GM12878 (cell line): ENCODE measurements at regions not wholly inside any gene's neighbourhood (a gene's known extent, or its start where the extent isn't known, plus 50 kb on each side); places are given as distances from the start of the nearest gene placed in this dataset.
A peak's percentile ranks its signal among the peaks of the same experiment; 100 is the strongest.

ENCODE experiments used
- ATAC-seq: fragments of 200-7000 bp; cut with Tn5 transposase; 3 replicates; pipeline ENCODE4 v1.9.1; 2020; ENCODE audit warnings: mild to moderate bottlenecking, moderate library complexity
- BruUV-seq: library from RNA; stranded (reverse); fragments of 400-500 nt; replicated peaks from 2 replicates; lab custom pipeline; 2021; lab: Mats Ljungman, UMichigan
- CTCF ChIA-PET: fragments of 300-600 bp; sonication (Branson Sonifier 250); formaldehyde crosslinking; extraction: SDS; loops from one replicate; lab custom pipeline; 2021; ENCODE audit warnings: inconsistent platforms; lab: Yijun Ruan, JAX
- POLR2A ChIA-PET: fragments of 350-600 bp; formaldehyde crosslinking; extraction: SDS; loops from one replicate; lab custom pipeline; 2021; ENCODE audit warnings: inconsistent platforms; lab: Charles Lee
- RAD21 ChIA-PET: fragments of 300-600 bp; sonication (Branson Sonifier 250); formaldehyde crosslinking; loops from one replicate; lab custom pipeline; 2023; ENCODE audit warnings: antibody characterized with exemption; ENCODE audit not compliant: unreplicated experiment; lab: Charles Lee
- SMC1A ChIA-PET: fragments of 300-600 bp; sonication (Branson Sonifier 250); formaldehyde crosslinking; loops from one replicate; lab custom pipeline; 2023; ENCODE audit not compliant: unreplicated experiment, uncharacterized antibody; lab: Charles Lee
- DNase-seq: peaks from one replicate; pipeline ENCODE4 v3.0.0-alpha.2; 2011; ENCODE audit warnings: low read depth, low spot score
- FAIRE-seq: peaks from 3 replicates; lab custom pipeline; 2011; peaks lifted over from hg19 to GRCh38; lab: Jason Lieb, UNC
- H2AFZ ChIP-seq: 2 replicates; pipeline ENCODE4 v1.6.0; 2011; ENCODE audit warnings: low read depth, low read length, control low read depth; ENCODE audit not compliant: control insufficient read depth
- H3K27ac ChIP-seq: 2 replicates; pipeline ENCODE4 v1.5.1; 2011; ENCODE audit warnings: control low read depth; ENCODE audit not compliant: control insufficient read depth, insufficient read depth
- H3K27me3 ChIP-seq, 2 experiments: replicated peaks in 1 of 2; 2 replicates each; pipeline versions ENCODE4 v1.6.0 to v1.6.1; 2011; ENCODE audit warnings: low read length in 1 of 2; ENCODE audit not compliant: control insufficient read depth in 2 of 2, insufficient read depth in 2 of 2
- H3K36me3 ChIP-seq, 2 experiments: 2 replicates each; pipeline ENCODE4 v1.5.1; 2011; ENCODE audit warnings: low read length in 1 of 2; ENCODE audit not compliant: control insufficient read depth in 2 of 2, insufficient read depth in 2 of 2
- H3K4me1 ChIP-seq: 2 replicates; pipeline ENCODE4 v1.6.1; 2011; ENCODE audit warnings: mild to moderate bottlenecking, low read length, moderate library complexity, mixed read lengths; ENCODE audit not compliant: control insufficient read depth, insufficient read depth
- H3K4me2 ChIP-seq: 2 replicates; pipeline ENCODE4 v1.6.0; 2011; ENCODE audit warnings: control low read depth; ENCODE audit not compliant: control insufficient read depth, insufficient read depth
- H3K4me3 ChIP-seq: fragments of 200-600 bp; sonication (generic); 2 replicates; pipeline ENCODE4 v1.5.1; 2016
- H3K79me2 ChIP-seq: 2 replicates; pipeline ENCODE4 v1.6.0; 2011; ENCODE audit warnings: low read length; ENCODE audit not compliant: control insufficient read depth, insufficient read depth
- H3K9ac ChIP-seq: 2 replicates; pipeline ENCODE4 v1.8.0; 2011; ENCODE audit warnings: low read length, control low read depth, mixed read lengths; ENCODE audit not compliant: control insufficient read depth, insufficient read depth
- H3K9me3 ChIP-seq: replicated peaks from 3 replicates; pipeline ENCODE4 v1.5.1; 2011; ENCODE audit warnings: mild to moderate bottlenecking, low read length; ENCODE audit not compliant: control insufficient read depth, insufficient read depth
- H4K20me1 ChIP-seq: 2 replicates; pipeline ENCODE4 v1.6.0; 2011; ENCODE audit not compliant: control insufficient read depth, insufficient read depth
- ATF7 ChIP-seq: fragments of 450-650 bp; IDR thresholded peaks from 2 replicates; pipeline ENCODE4 v1.6.1; 2016; ENCODE audit warnings: low read depth, mild to moderate bottlenecking
- CHD2 ChIP-seq: IDR thresholded peaks from 2 replicates; pipeline ENCODE4 v1.6.1; 2011; ENCODE audit warnings: low read depth, low read length, improper control_type of control experiment, borderline replicate concordance
- CTCF ChIP-seq, 3 experiments: IDR thresholded peaks in 2 of 3; conservative IDR thresholded peaks in 1 of 3; 2 replicates each; pipeline ENCODE4 v1.5.1; 2011; ENCODE audit warnings: low read depth in 3 of 3, low read length in 3 of 3, mild to moderate bottlenecking in 3 of 3, control low read depth in 2 of 3, moderate library complexity in 2 of 3, inconsistent platforms in 1 of 3, mixed read lengths in 1 of 3; ENCODE audit not compliant: control insufficient read depth in 2 of 3, insufficient read depth in 1 of 3; ENCODE audit errors: extremely low read depth in 1 of 3
- DPF2 ChIP-seq: fragments of 450-650 bp; IDR thresholded peaks from 2 replicates; pipeline ENCODE4 v1.6.1; 2017; ENCODE audit warnings: mild to moderate bottlenecking
- EP300 ChIP-seq, 2 experiments: fragments of 150-350 bp in 1 of 2; IDR thresholded peaks; 2 replicates each; pipeline ENCODE4 v1.6.1; 2011 to 2012; ENCODE audit warnings: low read depth in 2 of 2, low read length in 2 of 2, borderline replicate concordance in 1 of 2, improper control_type of control experiment in 1 of 2, inconsistent platforms in 1 of 2; ENCODE audit not compliant: control insufficient read depth in 1 of 2
- EZH2 ChIP-seq: IDR thresholded peaks from 2 replicates; pipeline ENCODE4 v1.6.1; 2012; ENCODE audit warnings: low read depth, mild to moderate bottlenecking, control low read depth, inconsistent platforms, low read length, borderline replicate concordance; ENCODE audit not compliant: control insufficient read depth
- IKZF1 ChIP-seq: fragments of 450-650 bp; conservative IDR thresholded peaks from 2 replicates; pipeline ENCODE4 v1.6.1; 2017; ENCODE audit warnings: antibody characterized with exemption, mild to moderate bottlenecking
- IKZF2 ChIP-seq, 2 experiments: fragments of 450-650 bp; IDR thresholded peaks; 2 replicates each; pipeline ENCODE4 v1.6.1; 2017; ENCODE audit warnings: mild to moderate bottlenecking in 2 of 2, moderate library complexity in 2 of 2
- IRF5 ChIP-seq: fragments of 450-650 bp; IDR thresholded peaks from 2 replicates; pipeline ENCODE4 v1.6.1; 2017; ENCODE audit warnings: borderline replicate concordance
- JUNB ChIP-seq: IDR thresholded peaks from 2 replicates; pipeline ENCODE4 v1.6.1; 2016; ENCODE audit warnings: antibody characterized with exemption, mild to moderate bottlenecking
- MTA2 ChIP-seq: fragments of 450-650 bp; IDR thresholded peaks from 2 replicates; pipeline ENCODE4 v1.6.1; 2016; ENCODE audit warnings: low read depth, mild to moderate bottlenecking, moderate library complexity
- NBN ChIP-seq: fragments of 450-650 bp; IDR thresholded peaks from 2 replicates; pipeline ENCODE4 v1.6.1; 2016
- RAD21 ChIP-seq: IDR thresholded peaks from 2 replicates; pipeline ENCODE4 v1.6.1; 2011; ENCODE audit warnings: mild to moderate bottlenecking, low read depth, low read length, moderate library complexity; ENCODE audit not compliant: insufficient read depth
- RELB ChIP-seq: fragments of 450-650 bp; IDR thresholded peaks from 2 replicates; pipeline ENCODE4 v1.6.1; 2017; ENCODE audit warnings: low read depth, mild to moderate bottlenecking, moderate library complexity
- RUNX3 ChIP-seq: IDR thresholded peaks from 2 replicates; pipeline ENCODE4 v1.6.1; 2012; ENCODE audit warnings: low read length, inconsistent platforms
- SPI1 ChIP-seq: IDR thresholded peaks from 2 replicates; pipeline ENCODE4 v1.6.1; 2011; ENCODE audit warnings: low read depth, mild to moderate bottlenecking, low read length, moderate library complexity, borderline replicate concordance; ENCODE audit not compliant: insufficient read depth
- ZBED1 ChIP-seq: IDR thresholded peaks from 2 replicates; pipeline ENCODE4 v1.6.1; 2016; ENCODE audit warnings: borderline replicate concordance
- WGBS: methylation state at CpG from one replicate; pipeline ENCODE4 v1.1.6; 2016; ENCODE audit warnings: low lambda C conversion rate; ENCODE audit not compliant: insufficient replicate concordance, insufficient coverage; ENCODE audit errors: missing lambda C conversion rate; 5-methylcytosine and 5-hydroxymethylcytosine counted together
- in situ Hi-C: fragments of 300-500 bp; cut with MboI; formaldehyde crosslinking; loops from 9 replicates; pipeline ENCODE4 v1.14.3; 2018; ENCODE audit warnings: mixed read lengths
- intact Hi-C: fragments of 100-400 bp; cut with micrococcal nuclease; formaldehyde crosslinking; loops from one replicate; pipeline ENCODE4 v1.14.2; 2022; ENCODE audit not compliant: unreplicated experiment
- TF ChIP-seq, protein P1 (sequence below): IDR thresholded peaks from 2 replicates; pipeline ENCODE4 v1.6.1; 2012; ENCODE audit warnings: low read length, inconsistent platforms

GRCh38 chr15:95284933-95285421, 1045.5 kb upstream of the NR2F2 start:
- no TSS peak for BruUV-seq
- no peak for DNase-seq
- Histone ChIP-seq H3K36me3 (no peaks in the 10 kb centered on the region), H3K9ac (no peak overlapping the region), H3K4me2 (no peak overlapping the region), H2AFZ (no peak overlapping the region), H3K4me1 (peaks cover 4% of the 10 kb centered on the region; the same call in 1 of the 2 replicates), H3K79me2 (no peaks in the 10 kb centered on the region), H3K4me3 (no peak overlapping the region), H3K27ac (no peak overlapping the region), H4K20me1 (no peaks in the 10 kb centered on the region), H3K9me3 (no peaks in the 10 kb centered on the region), H3K27me3 (no peaks in the 10 kb centered on the region)
- in situ Hi-C loops, result no loop called here
- ChIA-PET CTCF (interaction anchor here (0.6 to 9.4 kb wide), 8 partner anchors 9 to 1077 kb away, joined by 3 to 92 read pairs (median 4); no protein-coding TSS in a partner anchor), POLR2A (no interaction called here), RAD21 (interaction anchor here (0.7 to 12.9 kb wide), 13 partner anchors 9 to 1061 kb away, joined by 3 to 104 read pairs (median 3); partner anchors contain the start of gene NR2F2), SMC1A (interaction anchor here (0.6 to 22.3 kb wide), 16 partner anchors 9 to 1042 kb away, joined by 3 to 310 read pairs (median 4); no protein-coding TSS in a partner anchor)
- intact Hi-C loops, result loop anchor here (5.0 kb wide), 1 partner anchor 1062 kb away; no protein-coding TSS in a partner anchor
- 24% methylated on average over 3 of the region's 3 CpGs for WGBS
- TF ChIP-seq DPF2 (peak; percentile 55; the same call in 1 of the 2 replicates), IKZF2 (IDR thresholded peaks at IDR 0.05) (peak; percentile 65 to 78; a peak in 3 of 4 replicates), IKZF1 (peak; percentile 66), JUNB (no peak), IRF5 (no peak), ATF7 (peak; percentile 48; the same call in 1 of the 2 replicates), ZBED1 (no peak), NBN (0 out of 2 replicates have a peak, but pooled peaks have one; percentile 41), RUNX3 (peak; percentile 52), CTCF (IDR thresholded peaks at IDR 0.05 in 2 of 3, conservative IDR thresholded peaks at IDR 0.05 in 1 of 3; ENCODE audit: control insufficient read depth in 2 of 3, extremely low read depth in 1 of 3, insufficient read depth in 1 of 3, low read depth in 3 of 3, low read length in 3 of 3) (peak in 1 of 3 experiments; percentile 4; a peak in 1 of 6 replicates), SPI1 (no peak), RELB (peak; percentile 38; the same call in 1 of the 2 replicates), EP300 (IDR thresholded peaks at IDR 0.05; ENCODE audit: borderline replicate concordance in 1 of 2, control insufficient read depth in 1 of 2, low read depth in 2 of 2, low read length in 2 of 2) (peak in 1 of 2 experiments; percentile 45; a peak in 1 of 4 replicates), EZH2 (no peak), MTA2 (peak; percentile 64), RAD21 (0 out of 2 replicates have a peak, but pooled peaks have one; percentile 18), CHD2 (no peak)
- TF ChIP-seq, protein P1, sequence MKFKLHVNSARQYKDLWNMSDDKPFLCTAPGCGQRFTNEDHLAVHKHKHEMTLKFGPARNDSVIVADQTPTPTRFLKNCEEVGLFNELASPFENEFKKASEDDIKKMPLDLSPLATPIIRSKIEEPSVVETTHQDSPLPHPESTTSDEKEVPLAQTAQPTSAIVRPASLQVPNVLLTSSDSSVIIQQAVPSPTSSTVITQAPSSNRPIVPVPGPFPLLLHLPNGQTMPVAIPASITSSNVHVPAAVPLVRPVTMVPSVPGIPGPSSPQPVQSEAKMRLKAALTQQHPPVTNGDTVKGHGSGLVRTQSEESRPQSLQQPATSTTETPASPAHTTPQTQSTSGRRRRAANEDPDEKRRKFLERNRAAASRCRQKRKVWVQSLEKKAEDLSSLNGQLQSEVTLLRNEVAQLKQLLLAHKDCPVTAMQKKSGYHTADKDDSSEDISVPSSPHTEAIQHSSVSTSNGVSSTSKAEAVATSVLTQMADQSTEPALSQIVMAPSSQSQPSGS, result 0 out of 2 replicates have a peak, but pooled peaks have one; percentile 21
- FAIRE-seq, result no peak
- peak; percentile 68 for ATAC-seq
